Neuronal stem cell (in vitro differentiated cells): ENCODE measurements at regions not wholly inside any gene's neighbourhood (a gene's known extent, or its start where the extent isn't known, plus 50 kb on each side); places are given as distances from the start of the nearest gene placed in this dataset.

Experiments used
- DNase-seq: peaks from one replicate; pipeline ENCODE4 v3.0.0-alpha.2; 2013; ENCODE audit warnings: low spot score
- H2AFZ ChIP-seq: one replicate; pipeline ENCODE4 v1.6.1; 2013; ENCODE audit warnings: mild to moderate bottlenecking, low read length, inconsistent platforms
- H2AK5ac ChIP-seq: 2 replicates; pipeline ENCODE4 v1.6.1; 2013; ENCODE audit warnings: low read depth, mild to moderate bottlenecking, inconsistent platforms, low read length, moderate library complexity, mixed read lengths
- H2BK120ac ChIP-seq: 2 replicates; pipeline ENCODE4 v1.6.1; 2013; ENCODE audit warnings: low read depth, mild to moderate bottlenecking, inconsistent platforms, low read length, moderate library complexity, mixed read lengths
- H2BK12ac ChIP-seq: one replicate; pipeline ENCODE4 v1.6.1; 2013; ENCODE audit warnings: low read length, inconsistent platforms
- H2BK15ac ChIP-seq: 2 replicates; pipeline ENCODE4 v1.6.1; 2013; ENCODE audit warnings: mild to moderate bottlenecking, low read length, inconsistent platforms, mixed read lengths
- H2BK5ac ChIP-seq: one replicate; pipeline ENCODE4 v1.6.1; 2013; ENCODE audit warnings: inconsistent platforms, mild to moderate bottlenecking, low read length, moderate library complexity
- H3K14ac ChIP-seq: one replicate; pipeline ENCODE4 v1.6.1; 2013; ENCODE audit warnings: low read length, inconsistent platforms
- H3K18ac ChIP-seq: 2 replicates; pipeline ENCODE4 v1.6.1; 2013; ENCODE audit warnings: low read length, inconsistent platforms
- H3K23ac ChIP-seq: 2 replicates; pipeline ENCODE4 v1.6.1; 2013; ENCODE audit warnings: low read depth, mild to moderate bottlenecking, mixed read lengths, low read length, inconsistent platforms; ENCODE audit not compliant: poor library complexity
- H3K27ac ChIP-seq: replicated peaks from 3 replicates; pipeline ENCODE4 v1.5.1; 2013; ENCODE audit warnings: low read length, inconsistent platforms
- H3K27me3 ChIP-seq, 3 experiments: 2 replicates each; pipeline ENCODE4 v1.6.1; 2013; ENCODE audit warnings: low read length in 3 of 3, mild to moderate bottlenecking in 2 of 3, inconsistent platforms in 1 of 3, low read depth in 1 of 3, mixed read lengths in 1 of 3, moderate library complexity in 1 of 3; ENCODE audit not compliant: control insufficient read depth in 3 of 3, insufficient read depth in 3 of 3
- H3K36me3 ChIP-seq, 2 donors: replicated peaks in 1 of 2; 2 replicates each; pipeline ENCODE4 v1.6.1; 2013; ENCODE audit warnings: low read length in 2 of 2; ENCODE audit not compliant: control insufficient read depth in 2 of 2, insufficient read depth in 2 of 2
- H3K4ac ChIP-seq: 2 replicates; pipeline ENCODE4 v1.6.1; 2013; ENCODE audit warnings: inconsistent platforms, mild to moderate bottlenecking, low read length, moderate library complexity
- H3K4me1 ChIP-seq, 2 donors: 1 replicate in 1 of 2; 2 replicates in 1 of 2; pipeline ENCODE4 v1.6.1; 2013; ENCODE audit warnings: low read length in 2 of 2, low read depth in 1 of 2; ENCODE audit not compliant: control insufficient read depth in 2 of 2, insufficient read depth in 1 of 2
- H3K4me2 ChIP-seq: one replicate; pipeline ENCODE4 v1.6.1; 2013; ENCODE audit warnings: mild to moderate bottlenecking, low read length, inconsistent platforms; ENCODE audit not compliant: insufficient read depth, poor library complexity, severe bottlenecking
- H3K4me3 ChIP-seq, 2 donors: 2 replicates each; pipeline ENCODE4 v1.5.1; 2013; ENCODE audit warnings: low read length in 2 of 2, mild to moderate bottlenecking in 2 of 2, inconsistent platforms in 1 of 2, moderate library complexity in 1 of 2
- H3K79me1 ChIP-seq: one replicate; pipeline ENCODE4 v1.6.1; 2013; ENCODE audit warnings: low read depth, mild to moderate bottlenecking, inconsistent platforms, low read length, moderate library complexity
- H3K9ac ChIP-seq: one replicate; pipeline ENCODE4 v1.6.1; 2013; ENCODE audit warnings: mild to moderate bottlenecking, low read depth, low read length, inconsistent platforms; ENCODE audit not compliant: poor library complexity
- H3K9me3 ChIP-seq, 2 donors: replicated peaks in 1 of 2; 2 replicates each; pipeline versions ENCODE3 to v1.6.1; 2013; ENCODE audit warnings: low read length in 2 of 2, mild to moderate bottlenecking in 2 of 2, inconsistent platforms in 1 of 2, low read depth in 1 of 2, mixed read lengths in 1 of 2, moderate library complexity in 1 of 2; ENCODE audit not compliant: control insufficient read depth in 2 of 2, insufficient read depth in 1 of 2
- H4K8ac ChIP-seq: one replicate; pipeline ENCODE4 v1.6.1; 2013; ENCODE audit warnings: low read depth, mild to moderate bottlenecking, inconsistent platforms, low read length, moderate library complexity
- H4K91ac ChIP-seq: one replicate; pipeline ENCODE4 v1.6.1; 2013; ENCODE audit warnings: low read length, low read depth, mild to moderate bottlenecking, inconsistent platforms; ENCODE audit not compliant: poor library complexity
- WGBS, 2 donors: extraction: QIAGEN DNeasy Blood & Tissue Kit; methylation state at CpG; one replicate each; pipeline ENCODE4 v1.1.7; 2013; ENCODE audit warnings: missing lambda C conversion rate in 2 of 2, mixed read lengths in 1 of 2; ENCODE audit not compliant: insufficient read length in 2 of 2, insufficient replicate concordance in 1 of 2; ENCODE audit errors: extremely low coverage in 2 of 2; 5-methylcytosine and 5-hydroxymethylcytosine counted together

DNA sequence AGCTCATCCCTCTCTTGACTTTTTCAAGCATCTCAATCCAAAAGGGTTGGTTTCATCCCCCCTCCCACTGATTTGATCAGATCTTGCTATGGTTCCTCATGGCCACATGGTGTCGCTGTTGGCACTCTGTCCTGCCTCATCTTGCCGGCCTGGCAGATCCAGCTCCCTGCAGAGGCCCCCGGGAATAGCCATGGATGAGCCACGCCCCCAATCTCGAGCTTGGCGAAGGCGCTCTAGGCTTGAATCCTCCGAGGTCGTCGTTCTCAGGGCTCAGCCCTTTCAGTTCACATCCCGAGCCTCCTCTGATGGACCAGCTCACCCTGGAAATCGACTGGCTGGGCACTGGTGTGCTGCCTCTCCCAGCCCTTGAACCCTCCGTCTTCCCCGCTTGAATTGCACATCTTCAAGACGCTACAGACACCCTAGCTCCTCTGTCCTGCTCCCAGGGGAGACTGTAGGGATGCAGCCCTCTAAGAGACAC is 628.7 kb downstream of the TYW1 start:
- peak; percentile 87 for DNase-seq
- Histone ChIP-seq H3K4me3 (peak overlapping the region in 1 of 2 donors; percentile 72), H2BK12ac (no peak overlapping the region), H3K14ac (no peak overlapping the region), H3K27ac (no peak overlapping the region), H2BK5ac (no peak overlapping the region), H4K91ac (no peak overlapping the region), H2BK120ac (no peak overlapping the region), H3K18ac (peak overlapping the region; percentile 29), H3K79me1 (no peaks in the 10 kb centered on the region), H3K4ac (no peak overlapping the region), H3K4me1 (peaks cover 0 to 3% of the 10 kb centered on the region in 2 donors), H3K4me2 (peak overlapping the region; percentile 35), H3K9ac (no peak overlapping the region), H3K27me3 (no peaks in the 10 kb centered on the region), H3K9me3 (no peaks in the 10 kb centered on the region), H2AFZ (peak overlapping the region; percentile 83), H3K36me3 (no peaks in the 10 kb centered on the region), H3K23ac (no peak overlapping the region), H2AK5ac (no peak overlapping the region), H4K8ac (no peak overlapping the region), H2BK15ac (no peak overlapping the region)
- no CpG with 5 or more reads among the region's 15 CpGs for WGBS, 2 donors

DNA sequence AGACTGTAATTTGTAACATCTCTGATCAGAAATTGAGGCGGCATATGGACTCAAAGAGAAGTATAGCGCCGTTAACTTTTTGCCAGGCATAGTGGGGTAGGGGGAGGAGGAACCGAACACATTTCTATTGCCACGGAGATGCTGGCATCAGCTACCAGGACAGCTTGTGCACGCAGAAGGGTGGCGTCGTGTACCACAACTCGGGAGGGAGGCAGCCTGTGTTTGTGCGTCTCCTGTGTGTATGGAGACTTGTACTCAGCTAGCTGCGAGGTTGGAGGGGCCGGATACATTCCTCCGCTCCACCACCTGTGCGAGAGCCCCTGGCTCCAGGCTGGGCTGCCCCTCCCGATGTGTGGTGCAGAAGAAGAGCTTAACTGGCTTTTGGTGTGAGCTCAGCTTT is 634.8 kb downstream of the TYW1 start:
- H3K18ac ChIP-seq, result no peak overlapping the region
- no peak overlapping the region for H2AK5ac ChIP-seq
- H2BK15ac ChIP-seq, result no peak overlapping the region
- H2BK12ac ChIP-seq, result no peak overlapping the region
- no peak overlapping the region for H2BK120ac ChIP-seq
- H3K79me1 ChIP-seq, result no peaks in the 10 kb centered on the region
- no peaks in the 10 kb centered on the region for H3K9me3 ChIP-seq
- H3K27me3 ChIP-seq, result no peaks in the 10 kb centered on the region
- peaks cover 0 to 4% of the 10 kb centered on the region in 2 donors for H3K4me1 ChIP-seq
- no peak overlapping the region for H4K91ac ChIP-seq
- WGBS, 2 donors, result no CpG with 5 or more reads among the region's 15 CpGs
- no peak overlapping the region for H3K23ac ChIP-seq
- H3K4ac ChIP-seq, result no peak overlapping the region
- no peak overlapping the region for H2BK5ac ChIP-seq
- H3K4me2 ChIP-seq, result no peak overlapping the region
- H3K9ac ChIP-seq, result no peak overlapping the region
- H3K36me3 ChIP-seq, result no peaks in the 10 kb centered on the region
- no peak overlapping the region for H2AFZ ChIP-seq
- no peak overlapping the region for H3K14ac ChIP-seq
- no peak for DNase-seq
- no peak overlapping the region for H4K8ac ChIP-seq
- no peak overlapping the region for H3K4me3 ChIP-seq
- no peak overlapping the region for H3K27ac ChIP-seq

DNA sequence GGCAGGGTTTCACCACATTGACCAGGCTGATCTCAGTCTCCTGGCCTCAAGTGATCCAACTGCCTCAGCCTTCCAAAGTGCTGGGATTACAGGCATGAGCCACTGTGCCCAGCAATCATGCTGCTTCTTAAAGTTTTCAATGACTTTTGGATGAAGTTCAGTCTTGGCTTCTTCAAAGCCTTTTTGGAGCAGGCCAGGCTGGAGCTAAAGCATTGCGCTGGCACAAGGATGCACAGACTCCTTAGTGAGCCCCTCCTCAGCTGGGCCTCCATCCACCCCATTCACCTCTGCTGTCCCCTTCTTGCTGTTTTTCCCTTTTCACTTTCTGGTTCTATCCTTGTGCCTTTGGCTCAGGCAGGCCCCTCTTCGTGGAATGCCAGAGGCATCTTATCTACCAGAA is 638.6 kb downstream of the TYW1 start:
- no peak overlapping the region for H3K23ac ChIP-seq

DNA sequence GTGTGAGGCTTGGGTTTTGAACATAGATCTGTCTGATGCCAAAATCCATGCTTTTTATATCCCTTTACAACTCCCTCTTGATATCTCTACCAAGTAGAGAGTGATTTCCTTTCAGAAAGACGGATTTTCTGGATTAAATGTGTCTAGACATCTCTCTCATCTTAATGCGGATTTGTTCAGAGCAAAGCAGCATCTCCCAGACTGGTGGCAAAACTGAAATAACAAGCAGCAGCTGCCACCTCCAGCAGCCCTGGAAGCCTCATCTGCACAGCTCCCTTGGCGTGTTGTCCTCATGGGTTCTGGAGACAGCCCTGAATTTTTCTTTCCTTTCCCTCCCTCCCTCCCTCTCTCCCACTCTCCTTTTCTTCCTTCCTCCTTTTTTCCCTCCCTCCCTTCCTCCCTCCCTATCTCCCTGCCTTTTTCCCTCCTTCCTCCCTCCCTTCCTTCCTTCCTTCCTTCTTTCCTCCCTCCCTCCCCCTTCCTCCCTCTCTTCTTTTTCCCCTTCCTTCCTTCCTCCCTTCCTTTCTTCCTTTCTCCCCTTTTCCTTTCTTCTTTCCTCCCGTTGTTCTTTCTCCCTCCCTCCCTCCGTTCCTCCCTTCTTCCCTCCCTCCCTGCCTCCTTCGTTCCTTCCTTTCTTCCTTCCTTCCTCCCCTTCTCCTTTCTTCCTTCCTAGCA is 639.9 kb downstream of the TYW1 start:
- Histone ChIP-seq H2BK15ac (no peak overlapping the region), H3K9ac (no peak overlapping the region), H3K4me1 (peaks cover 0 to under 1% of the 10 kb centered on the region in 2 donors), H3K4ac (no peak overlapping the region), H3K4me2 (no peak overlapping the region), H3K18ac (no peak overlapping the region), H3K9me3 (no peaks in the 10 kb centered on the region), H3K23ac (no peak overlapping the region), H2AK5ac (no peak overlapping the region), H3K4me3 (no peak overlapping the region), H4K8ac (no peak overlapping the region), H3K36me3 (no peaks in the 10 kb centered on the region), H4K91ac (no peak overlapping the region), H2BK120ac (no peak overlapping the region), H3K79me1 (no peaks in the 10 kb centered on the region), H2BK5ac (no peak overlapping the region), H3K27ac (no peak overlapping the region), H3K14ac (no peak overlapping the region), H3K27me3 (no peaks in the 10 kb centered on the region), H2BK12ac (no peak overlapping the region), H2AFZ (no peak overlapping the region)
- no CpG with 5 or more reads among the region's 6 CpGs for WGBS, 2 donors
- DNase-seq, result no peak

More for the DNA sequence above, 638.6 kb downstream of the TYW1 start:
- Histone ChIP-seq H3K9me3 (no peaks in the 10 kb centered on the region), H3K4me2 (no peak overlapping the region), H3K27me3 (no peaks in the 10 kb centered on the region), H3K9ac (no peak overlapping the region), H4K91ac (no peak overlapping the region), H2BK12ac (no peak overlapping the region), H3K36me3 (no peaks in the 10 kb centered on the region), H3K27ac (no peak overlapping the region), H3K4me1 (peaks cover 0 to 4% of the 10 kb centered on the region in 2 donors), H2BK15ac (no peak overlapping the region), H4K8ac (no peak overlapping the region), H2AFZ (no peak overlapping the region), H2AK5ac (no peak overlapping the region), H3K4ac (no peak overlapping the region), H3K79me1 (no peaks in the 10 kb centered on the region), H3K18ac (no peak overlapping the region), H3K14ac (no peak overlapping the region), H3K4me3 (no peak overlapping the region), H2BK120ac (no peak overlapping the region), H2BK5ac (no peak overlapping the region)
- no CpG with 5 or more reads among the region's 2 CpGs for WGBS, 2 donors
- DNase-seq, result no peak
